GM12874 (cell line): ENCODE measurements at regions not wholly inside any gene's neighbourhood (a gene's known extent, or its start where the extent isn't known, plus 50 kb on each side); places are given as distances from the start of the nearest gene placed in this dataset.

ENCODE experiments used
- TF ChIP-seq, protein P1 (sequence below): IDR thresholded peaks from 2 replicates; pipeline ENCODE4 v1.5.1; 2011; ENCODE audit warnings: low read depth, mild to moderate bottlenecking, control low read depth, low read length, moderate library complexity; ENCODE audit not compliant: insufficient read depth

DNA sequence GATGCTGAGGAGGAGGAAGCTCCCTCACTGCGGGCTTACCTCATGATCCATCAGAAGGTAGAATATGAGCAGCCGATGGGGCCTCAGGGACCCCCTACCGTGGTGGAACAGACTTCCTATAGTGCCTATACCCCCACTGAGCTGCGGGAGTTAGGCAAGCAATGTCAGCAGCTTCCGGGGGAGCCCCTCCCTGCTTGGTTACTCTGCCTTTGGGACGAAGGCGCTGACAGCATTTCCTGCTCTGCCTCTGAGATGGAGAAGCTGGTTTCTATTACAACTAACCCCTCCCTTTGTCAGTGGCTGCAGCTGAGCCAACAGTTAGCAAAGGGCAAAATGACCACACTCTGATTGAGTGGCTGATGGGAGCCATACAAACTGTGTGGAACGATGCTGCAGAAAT lies 430.7 kb downstream of the IDS start:
- TF ChIP-seq, protein P1, sequence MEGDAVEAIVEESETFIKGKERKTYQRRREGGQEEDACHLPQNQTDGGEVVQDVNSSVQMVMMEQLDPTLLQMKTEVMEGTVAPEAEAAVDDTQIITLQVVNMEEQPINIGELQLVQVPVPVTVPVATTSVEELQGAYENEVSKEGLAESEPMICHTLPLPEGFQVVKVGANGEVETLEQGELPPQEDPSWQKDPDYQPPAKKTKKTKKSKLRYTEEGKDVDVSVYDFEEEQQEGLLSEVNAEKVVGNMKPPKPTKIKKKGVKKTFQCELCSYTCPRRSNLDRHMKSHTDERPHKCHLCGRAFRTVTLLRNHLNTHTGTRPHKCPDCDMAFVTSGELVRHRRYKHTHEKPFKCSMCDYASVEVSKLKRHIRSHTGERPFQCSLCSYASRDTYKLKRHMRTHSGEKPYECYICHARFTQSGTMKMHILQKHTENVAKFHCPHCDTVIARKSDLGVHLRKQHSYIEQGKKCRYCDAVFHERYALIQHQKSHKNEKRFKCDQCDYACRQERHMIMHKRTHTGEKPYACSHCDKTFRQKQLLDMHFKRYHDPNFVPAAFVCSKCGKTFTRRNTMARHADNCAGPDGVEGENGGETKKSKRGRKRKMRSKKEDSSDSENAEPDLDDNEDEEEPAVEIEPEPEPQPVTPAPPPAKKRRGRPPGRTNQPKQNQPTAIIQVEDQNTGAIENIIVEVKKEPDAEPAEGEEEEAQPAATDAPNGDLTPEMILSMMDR: no peak

DNA sequence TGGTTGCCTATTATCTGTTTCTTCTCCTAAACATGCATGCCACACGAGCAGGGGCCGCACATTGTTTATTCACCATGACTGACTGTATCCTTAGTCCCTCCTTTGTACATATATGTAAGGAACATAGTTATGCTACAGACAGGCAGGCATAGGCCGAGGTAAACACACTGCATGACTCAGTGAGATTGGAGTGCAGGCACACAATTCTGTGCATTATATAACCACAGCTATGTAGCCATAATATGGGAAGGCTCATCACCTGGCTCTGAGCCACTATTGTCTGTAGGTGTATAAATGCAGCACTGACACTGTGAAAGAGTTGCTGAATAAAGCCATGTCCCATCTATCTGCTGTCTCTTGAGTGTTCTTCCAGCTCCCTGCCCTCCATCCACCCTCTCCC lies 431.6 kb downstream of the IDS start:
- TF ChIP-seq, protein P1: no peak

DNA sequence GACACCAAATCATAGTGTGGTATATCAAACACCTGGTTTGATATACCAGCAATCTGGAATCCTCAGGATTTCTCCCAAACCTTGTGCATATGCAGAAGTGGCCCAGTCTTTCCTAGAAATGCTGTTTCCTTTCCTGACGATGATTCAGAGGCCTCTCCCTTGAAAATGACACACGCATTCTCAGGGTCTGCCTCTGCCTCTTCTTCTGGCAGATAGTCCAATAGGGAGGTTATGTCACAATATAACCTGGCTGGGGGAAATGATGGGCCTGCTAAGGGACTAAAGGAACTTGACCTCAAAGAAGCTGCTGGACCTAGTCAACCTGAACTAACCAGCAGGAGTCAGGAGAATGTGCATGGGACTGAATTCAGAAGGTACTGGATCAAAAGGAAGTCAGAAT lies 435.2 kb downstream of the IDS start:
- TF ChIP-seq, protein P1: no peak

DNA sequence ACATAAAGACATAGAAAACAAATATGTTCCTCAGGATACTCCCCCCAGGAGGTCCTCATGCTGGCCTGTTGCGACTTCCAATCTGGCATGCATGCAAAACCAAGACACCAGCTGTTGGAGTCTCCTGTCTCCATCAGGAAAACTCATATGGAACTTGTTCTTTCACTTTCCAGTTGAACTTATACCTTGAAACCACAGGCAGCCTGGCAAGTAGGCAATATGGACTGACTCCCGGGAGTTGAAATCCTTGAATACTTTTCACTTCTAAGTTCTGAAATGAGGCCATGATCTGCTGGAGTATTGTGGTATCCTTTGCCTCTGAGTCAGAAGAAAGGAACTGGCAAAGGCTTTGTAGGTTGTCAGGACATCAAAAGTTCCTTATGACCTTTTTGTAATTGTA lies 444.2 kb downstream of the IDS start:
- TF ChIP-seq, protein P1: no peak
